22Rv1 (cell line): ENCODE measurements at regions not wholly inside any gene's neighbourhood (a gene's known extent, or its start where the extent isn't known, plus 50 kb on each side); places are given as distances from the start of the nearest gene placed in this dataset.
A peak's percentile ranks its signal among the peaks of the same experiment; 100 is the strongest.

Experiments used
- ZFX ChIP-seq: fragments of 450-650 bp; IDR thresholded peaks from 2 replicates; pipeline ENCODE4 v1.6.1; 2017; ENCODE audit warnings: antibody characterized with exemption, borderline replicate concordance
- TF ChIP-seq, protein P1 (sequence below): fragments of 450-650 bp; IDR thresholded peaks from 2 replicates; pipeline ENCODE4 v1.5.1; 2017; ENCODE audit warnings: mild to moderate bottlenecking

- TF ChIP-seq, protein P1, sequence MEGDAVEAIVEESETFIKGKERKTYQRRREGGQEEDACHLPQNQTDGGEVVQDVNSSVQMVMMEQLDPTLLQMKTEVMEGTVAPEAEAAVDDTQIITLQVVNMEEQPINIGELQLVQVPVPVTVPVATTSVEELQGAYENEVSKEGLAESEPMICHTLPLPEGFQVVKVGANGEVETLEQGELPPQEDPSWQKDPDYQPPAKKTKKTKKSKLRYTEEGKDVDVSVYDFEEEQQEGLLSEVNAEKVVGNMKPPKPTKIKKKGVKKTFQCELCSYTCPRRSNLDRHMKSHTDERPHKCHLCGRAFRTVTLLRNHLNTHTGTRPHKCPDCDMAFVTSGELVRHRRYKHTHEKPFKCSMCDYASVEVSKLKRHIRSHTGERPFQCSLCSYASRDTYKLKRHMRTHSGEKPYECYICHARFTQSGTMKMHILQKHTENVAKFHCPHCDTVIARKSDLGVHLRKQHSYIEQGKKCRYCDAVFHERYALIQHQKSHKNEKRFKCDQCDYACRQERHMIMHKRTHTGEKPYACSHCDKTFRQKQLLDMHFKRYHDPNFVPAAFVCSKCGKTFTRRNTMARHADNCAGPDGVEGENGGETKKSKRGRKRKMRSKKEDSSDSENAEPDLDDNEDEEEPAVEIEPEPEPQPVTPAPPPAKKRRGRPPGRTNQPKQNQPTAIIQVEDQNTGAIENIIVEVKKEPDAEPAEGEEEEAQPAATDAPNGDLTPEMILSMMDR = peak; percentile 13; the same call in 1 of the 2 replicates
- TF ChIP-seq ZFX = no peak
Observed at GRCh38 chr2:120879431-120880295, 144.0 kb downstream of the GLI2 start.
